ENCODE measurements at regions not wholly inside any gene's neighbourhood (a gene's known extent, or its start where the extent isn't known, plus 50 kb on each side); places are given as distances from the start of the nearest gene placed in this dataset.

GRCh38 chr4:107552306-107552705, 167.7 kb downstream of the PAPSS1 start:
- TF ChIP-seq CTCF (IDR thresholded peaks at IDR 0.05; ENCODE audit: insufficient read depth, low read length): no peak
- TF ChIP-seq SPI1 (IDR thresholded peaks at IDR 0.05; ENCODE audit: borderline replicate concordance, low read depth): no peak
